H9 (cell line): ENCODE measurements at regions not wholly inside any gene's neighbourhood (a gene's known extent, or its start where the extent isn't known, plus 50 kb on each side); places are given as distances from the start of the nearest gene placed in this dataset.

Experiments
- DNase-seq: peaks from one replicate; pipeline ENCODE4 v3.0.0-alpha.2; 2017
- H2AFZ ChIP-seq: one replicate; pipeline ENCODE4 v1.6.1; 2013; ENCODE audit warnings: mild to moderate bottlenecking, low read length, control low read depth, moderate library complexity
- H2AK5ac ChIP-seq: 2 replicates; pipeline ENCODE4 v1.6.1; 2013; ENCODE audit warnings: low read length, control low read depth, mixed read lengths; ENCODE audit not compliant: insufficient read length
- H2BK120ac ChIP-seq: one replicate; pipeline ENCODE4 v1.6.1; 2013; ENCODE audit warnings: low read depth, mild to moderate bottlenecking, low read length, control low read depth, inconsistent platforms; ENCODE audit not compliant: poor library complexity, severe bottlenecking
- H2BK12ac ChIP-seq: 2 replicates; pipeline ENCODE4 v1.6.1; 2013; ENCODE audit warnings: low read length, control low read depth, mixed read lengths, low read depth; ENCODE audit not compliant: insufficient read length
- H2BK15ac ChIP-seq: 2 replicates; pipeline ENCODE4 v1.6.1; 2013; ENCODE audit warnings: low read depth, low read length, control low read depth
- H2BK20ac ChIP-seq: one replicate; pipeline ENCODE4 v1.6.1; 2013; ENCODE audit warnings: low read depth, mild to moderate bottlenecking, low read length, control low read depth, inconsistent platforms; ENCODE audit not compliant: poor library complexity, severe bottlenecking
- H2BK5ac ChIP-seq: 2 replicates; pipeline ENCODE4 v1.6.1; 2013; ENCODE audit warnings: low read length, control low read depth, mixed read lengths; ENCODE audit not compliant: insufficient read length
- H3K14ac ChIP-seq: 2 replicates; pipeline ENCODE4 v1.6.1; 2013; ENCODE audit warnings: low read length, control low read depth; ENCODE audit not compliant: insufficient read depth
- H3K18ac ChIP-seq: 2 replicates; pipeline ENCODE4 v1.6.1; 2013; ENCODE audit warnings: low read depth, mild to moderate bottlenecking, mixed read lengths, low read length, control low read depth; ENCODE audit not compliant: insufficient read length
- H3K23ac ChIP-seq: 2 replicates; pipeline ENCODE4 v1.6.1; 2013; ENCODE audit warnings: low read length, control low read depth, mixed read lengths, low read depth; ENCODE audit not compliant: insufficient read length
- H3K23me2 ChIP-seq: 2 replicates; pipeline ENCODE4 v1.6.1; 2013; ENCODE audit warnings: low read depth, mild to moderate bottlenecking, mixed read lengths, low read length, control low read depth; ENCODE audit not compliant: insufficient read length, poor library complexity, severe bottlenecking
- H3K27ac ChIP-seq: 2 replicates; pipeline ENCODE4 v1.5.1; 2013; ENCODE audit warnings: low read length, control low read depth, mixed read lengths, low read depth; ENCODE audit not compliant: insufficient read length
- H3K27me3 ChIP-seq: 2 replicates; pipeline ENCODE4 v1.6.1; 2013; ENCODE audit warnings: low read length, control low read depth, inconsistent platforms; ENCODE audit not compliant: insufficient read depth
- H3K4ac ChIP-seq: 2 replicates; pipeline ENCODE4 v1.6.1; 2013; ENCODE audit warnings: low read depth, mild to moderate bottlenecking, control low read depth, inconsistent platforms, low read length, moderate library complexity
- H3K4me1 ChIP-seq: 2 replicates; pipeline ENCODE4 v1.6.1; 2013; ENCODE audit warnings: low read length, control low read depth, inconsistent platforms; ENCODE audit not compliant: insufficient read depth
- H3K4me2 ChIP-seq: 2 replicates; pipeline ENCODE4 v1.6.1; 2013; ENCODE audit warnings: low read length, control low read depth, mixed read lengths; ENCODE audit not compliant: insufficient read length, insufficient read depth
- H3K56ac ChIP-seq: 2 replicates; pipeline ENCODE4 v1.6.1; 2013; ENCODE audit warnings: low read depth, mild to moderate bottlenecking, mixed read lengths, low read length, control low read depth; ENCODE audit not compliant: insufficient read length
- H3K79me1 ChIP-seq: 2 replicates; pipeline ENCODE4 v1.6.1; 2013; ENCODE audit warnings: low read depth, mild to moderate bottlenecking, moderate library complexity, low read length, control low read depth, inconsistent platforms; ENCODE audit not compliant: insufficient read depth, poor library complexity, severe bottlenecking
- H3K79me2 ChIP-seq: 2 replicates; pipeline ENCODE4 v1.6.1; 2013; ENCODE audit warnings: low read length, control low read depth, inconsistent platforms; ENCODE audit not compliant: insufficient read depth
- H3K9ac ChIP-seq: 2 replicates; pipeline ENCODE4 v1.6.1; 2013; ENCODE audit warnings: low read length, control low read depth, mixed read lengths; ENCODE audit not compliant: insufficient read length; ENCODE audit errors: extremely low read depth
- H3K9me3 ChIP-seq: one replicate; pipeline ENCODE4 v1.6.1; 2013; ENCODE audit warnings: low read depth, low read length, inconsistent platforms; ENCODE audit not compliant: control insufficient read depth
- H3T11ph ChIP-seq: one replicate; pipeline ENCODE4 v1.6.1; 2013; ENCODE audit warnings: mild to moderate bottlenecking, low read length, control low read depth, inconsistent platforms
- H4K20me1 ChIP-seq: one replicate; pipeline ENCODE4 v1.6.1; 2013; ENCODE audit not compliant: control insufficient read depth, insufficient read length, insufficient read depth
- H4K5ac ChIP-seq: 2 replicates; pipeline ENCODE4 v1.6.1; 2013; ENCODE audit warnings: low read depth, mild to moderate bottlenecking, mixed read lengths, low read length, control low read depth; ENCODE audit not compliant: insufficient read length
- H4K8ac ChIP-seq: replicated peaks from 2 replicates; pipeline ENCODE4 v1.6.1; 2013; ENCODE audit warnings: low read length, control low read depth, mixed read lengths, low read depth; ENCODE audit not compliant: insufficient read length
- H4K91ac ChIP-seq: 2 replicates; pipeline ENCODE4 v1.6.1; 2013; ENCODE audit warnings: low read depth, mild to moderate bottlenecking, moderate library complexity, mixed read lengths, low read length, control low read depth; ENCODE audit not compliant: insufficient read length
- H3K27ac Mint-ChIP-seq, 3 experiments: 2 replicates in 2 of 3; 3 replicates in 1 of 3; pipeline ENCODE4 v1.8.0; 2020 to 2021; ENCODE audit warnings: mixed read lengths in 3 of 3, mild to moderate bottlenecking in 1 of 3, moderate library complexity in 1 of 3
- H3K27me3 Mint-ChIP-seq: 2 replicates; pipeline ENCODE4 v1.8.0; 2021; ENCODE audit warnings: low read depth, mild to moderate bottlenecking, moderate library complexity, mixed read lengths
- H3K36me3 Mint-ChIP-seq, 3 experiments: 2 replicates in 2 of 3; 3 replicates in 1 of 3; pipeline ENCODE4 v1.8.0; 2020 to 2021; ENCODE audit warnings: low read depth in 3 of 3, mixed read lengths in 3 of 3; ENCODE audit not compliant: insufficient read depth in 1 of 3
- H3K4me1 Mint-ChIP-seq, 2 experiments: 2 replicates each; pipeline ENCODE4 v1.8.0; 2020; ENCODE audit warnings: mixed read lengths in 2 of 2
- H3K4me3 Mint-ChIP-seq, 2 experiments: 2 replicates in 1 of 2; 3 replicates in 1 of 2; pipeline ENCODE4 v1.8.0; 2020 to 2021; ENCODE audit warnings: mild to moderate bottlenecking in 2 of 2, mixed read lengths in 2 of 2, moderate library complexity in 1 of 2
- H3K9me3 Mint-ChIP-seq, 2 experiments: 2 replicates in 1 of 2; 3 replicates in 1 of 2; pipeline ENCODE4 v1.8.0; 2020; ENCODE audit warnings: mild to moderate bottlenecking in 2 of 2, mixed read lengths in 2 of 2, moderate library complexity in 1 of 2
- WGBS: extraction: QIAGEN DNeasy Blood & Tissue Kit; methylation state at CpG from one replicate; pipeline ENCODE4 v1.1.7; 2013; ENCODE audit warnings: missing lambda C conversion rate, low lambda C conversion rate, mixed read lengths; ENCODE audit not compliant: insufficient read length; ENCODE audit errors: extremely low coverage; 5-methylcytosine and 5-hydroxymethylcytosine counted together
- TF ChIP-seq, protein P1 (sequence below): fragments of 200-600 bp; sonication (generic); conservative IDR thresholded peaks from 3 replicates; pipeline ENCODE4 v1.8.0; 2021; ENCODE audit warnings: antibody characterized with exemption, mild to moderate bottlenecking

DNA sequence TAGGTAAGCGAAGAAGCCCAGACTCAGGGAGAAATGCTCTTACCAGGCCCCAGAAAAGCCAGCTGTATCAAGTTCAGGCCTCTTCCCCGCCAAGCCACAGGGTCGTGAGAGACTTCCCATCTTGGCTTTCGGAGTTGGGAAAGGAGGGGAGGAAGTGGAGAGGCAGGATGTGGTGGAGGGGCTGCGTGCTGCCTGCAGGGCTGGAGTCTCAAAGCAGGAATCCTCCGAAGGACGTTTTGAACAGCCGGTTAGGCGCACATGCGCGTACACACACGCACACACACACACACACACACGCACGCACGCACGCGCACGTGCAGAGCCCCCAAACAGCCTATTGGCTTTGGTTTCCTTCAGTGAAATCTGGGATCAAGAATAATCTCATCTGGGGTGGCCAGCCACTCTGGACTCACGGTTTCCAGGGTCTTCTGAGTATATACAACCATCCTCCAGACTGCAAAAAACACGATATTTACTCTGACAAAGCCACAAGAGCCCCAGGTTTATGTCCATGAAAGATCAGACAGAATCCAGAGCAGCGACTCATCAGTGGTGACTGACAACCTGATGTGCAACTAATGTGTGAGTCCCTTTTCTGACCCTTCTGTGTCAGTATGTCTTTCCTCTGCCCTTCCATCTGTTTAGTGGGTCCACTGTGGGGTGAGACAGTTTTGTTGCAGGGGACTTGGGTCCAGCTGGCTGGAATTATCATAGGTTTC lies 115.0 kb upstream of the ZNF438 start:
- peaks cover 9 to 11% of the 10 kb centered on the region in 2 experiments for H3K4me1 Mint-ChIP-seq
- Histone ChIP-seq H2AFZ (no peak overlapping the region), H4K8ac (no peak overlapping the region), H4K5ac (no peak overlapping the region), H4K20me1 (no peaks in the 10 kb centered on the region), H3K18ac (peak overlapping the region; percentile 46), H3K56ac (no peak overlapping the region), H3T11ph (no peak overlapping the region), H2BK20ac (no peak overlapping the region), H2AK5ac (no peak overlapping the region), H3K4me2 (no peak overlapping the region), H3K23ac (no peak overlapping the region), H3K4ac (no peak overlapping the region), H3K9ac (no peak overlapping the region), H3K9me3 (no peaks in the 10 kb centered on the region), H2BK120ac (no peak overlapping the region), H3K27ac (no peak overlapping the region), H4K91ac (no peak overlapping the region), H2BK5ac (no peak overlapping the region), H3K27me3 (no peaks in the 10 kb centered on the region), H3K23me2 (no peaks in the 10 kb centered on the region), H3K79me1 (no peaks in the 10 kb centered on the region), H2BK15ac (no peak overlapping the region), H2BK12ac (no peak overlapping the region), H3K4me1 (no peaks in the 10 kb centered on the region; the same call in 1 of the 2 replicates), H3K14ac (no peak overlapping the region; the same call in 1 of the 2 replicates), H3K79me2 (no peaks in the 10 kb centered on the region)
- H3K27me3 Mint-ChIP-seq, result peaks cover 4% of the 10 kb centered on the region; the same call in 1 of the 2 replicates
- H3K27ac Mint-ChIP-seq, result no peak overlapping the region; a peak in 1 of 7 replicates
- H3K36me3 Mint-ChIP-seq, result no peaks in the 10 kb centered on the region; a peak in 1 of 7 replicates
- no CpG with 5 or more reads among the region's 21 CpGs for WGBS
- H3K9me3 Mint-ChIP-seq, result no peaks in the 10 kb centered on the region
- no peak for DNase-seq
- no peak overlapping the region for H3K4me3 Mint-ChIP-seq
- TF ChIP-seq, protein P1, sequence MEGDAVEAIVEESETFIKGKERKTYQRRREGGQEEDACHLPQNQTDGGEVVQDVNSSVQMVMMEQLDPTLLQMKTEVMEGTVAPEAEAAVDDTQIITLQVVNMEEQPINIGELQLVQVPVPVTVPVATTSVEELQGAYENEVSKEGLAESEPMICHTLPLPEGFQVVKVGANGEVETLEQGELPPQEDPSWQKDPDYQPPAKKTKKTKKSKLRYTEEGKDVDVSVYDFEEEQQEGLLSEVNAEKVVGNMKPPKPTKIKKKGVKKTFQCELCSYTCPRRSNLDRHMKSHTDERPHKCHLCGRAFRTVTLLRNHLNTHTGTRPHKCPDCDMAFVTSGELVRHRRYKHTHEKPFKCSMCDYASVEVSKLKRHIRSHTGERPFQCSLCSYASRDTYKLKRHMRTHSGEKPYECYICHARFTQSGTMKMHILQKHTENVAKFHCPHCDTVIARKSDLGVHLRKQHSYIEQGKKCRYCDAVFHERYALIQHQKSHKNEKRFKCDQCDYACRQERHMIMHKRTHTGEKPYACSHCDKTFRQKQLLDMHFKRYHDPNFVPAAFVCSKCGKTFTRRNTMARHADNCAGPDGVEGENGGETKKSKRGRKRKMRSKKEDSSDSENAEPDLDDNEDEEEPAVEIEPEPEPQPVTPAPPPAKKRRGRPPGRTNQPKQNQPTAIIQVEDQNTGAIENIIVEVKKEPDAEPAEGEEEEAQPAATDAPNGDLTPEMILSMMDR, result no peak
